ENCODE measurements at regions not wholly inside any gene's neighbourhood (a gene's known extent, or its start where the extent isn't known, plus 50 kb on each side); places are given as distances from the start of the nearest gene placed in this dataset.

GRCh38 chr5:1704266-1704665 is 95.4 kb downstream of the MRPL36 start:
- TF ChIP-seq CTCF (IDR thresholded peaks at IDR 0.05) = no peak
- no peak for TF ChIP-seq EZH2 (IDR thresholded peaks at IDR 0.05; ENCODE audit: borderline replicate concordance, insufficient read depth, low read depth, low read length, poor library complexity, severe bottlenecking)
